ENCODE measurements at regions not wholly inside any gene's neighbourhood (a gene's known extent, or its start where the extent isn't known, plus 50 kb on each side); places are given as distances from the start of the nearest gene placed in this dataset.
A peak's percentile ranks its signal among the peaks of the same experiment; 100 is the strongest.
"Not testable (repeated sequence)": the region's sequence is repeated elsewhere in the genome, so short reads cannot be mapped to it uniquely, and the experiment has no call there.

DNA sequence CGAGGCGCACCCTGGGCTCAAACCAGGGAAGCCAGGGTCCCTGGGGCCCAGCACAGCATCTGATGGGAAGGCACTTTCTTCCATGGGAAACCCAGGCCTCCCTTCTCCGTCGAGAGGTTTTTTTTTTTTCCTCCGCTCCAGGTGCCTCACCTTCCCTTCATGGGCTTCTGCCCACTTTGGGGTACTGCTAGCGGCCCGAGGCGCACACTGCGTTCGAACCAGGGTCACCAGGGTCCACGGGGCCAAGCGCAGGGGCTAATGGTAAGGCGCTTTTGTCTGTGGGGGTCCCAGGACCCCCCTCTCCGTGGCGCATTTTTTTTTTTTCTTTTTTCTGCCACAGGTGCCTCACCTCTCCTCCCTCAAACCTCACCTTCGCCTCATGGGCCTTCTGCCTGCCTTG lies 1571.3 kb downstream of the TSPY10 start:
- no peak for DNase-seq (ENCODE audit: low read depth)
- TF ChIP-seq, protein P1, sequence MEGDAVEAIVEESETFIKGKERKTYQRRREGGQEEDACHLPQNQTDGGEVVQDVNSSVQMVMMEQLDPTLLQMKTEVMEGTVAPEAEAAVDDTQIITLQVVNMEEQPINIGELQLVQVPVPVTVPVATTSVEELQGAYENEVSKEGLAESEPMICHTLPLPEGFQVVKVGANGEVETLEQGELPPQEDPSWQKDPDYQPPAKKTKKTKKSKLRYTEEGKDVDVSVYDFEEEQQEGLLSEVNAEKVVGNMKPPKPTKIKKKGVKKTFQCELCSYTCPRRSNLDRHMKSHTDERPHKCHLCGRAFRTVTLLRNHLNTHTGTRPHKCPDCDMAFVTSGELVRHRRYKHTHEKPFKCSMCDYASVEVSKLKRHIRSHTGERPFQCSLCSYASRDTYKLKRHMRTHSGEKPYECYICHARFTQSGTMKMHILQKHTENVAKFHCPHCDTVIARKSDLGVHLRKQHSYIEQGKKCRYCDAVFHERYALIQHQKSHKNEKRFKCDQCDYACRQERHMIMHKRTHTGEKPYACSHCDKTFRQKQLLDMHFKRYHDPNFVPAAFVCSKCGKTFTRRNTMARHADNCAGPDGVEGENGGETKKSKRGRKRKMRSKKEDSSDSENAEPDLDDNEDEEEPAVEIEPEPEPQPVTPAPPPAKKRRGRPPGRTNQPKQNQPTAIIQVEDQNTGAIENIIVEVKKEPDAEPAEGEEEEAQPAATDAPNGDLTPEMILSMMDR (IDR thresholded peaks at IDR 0.05; ENCODE audit: low read length, missing control alignments): no peak
- H3K4me3 ChIP-seq (replicated peaks; ENCODE audit: low read depth, low read length): no peak overlapping the region

DNA sequence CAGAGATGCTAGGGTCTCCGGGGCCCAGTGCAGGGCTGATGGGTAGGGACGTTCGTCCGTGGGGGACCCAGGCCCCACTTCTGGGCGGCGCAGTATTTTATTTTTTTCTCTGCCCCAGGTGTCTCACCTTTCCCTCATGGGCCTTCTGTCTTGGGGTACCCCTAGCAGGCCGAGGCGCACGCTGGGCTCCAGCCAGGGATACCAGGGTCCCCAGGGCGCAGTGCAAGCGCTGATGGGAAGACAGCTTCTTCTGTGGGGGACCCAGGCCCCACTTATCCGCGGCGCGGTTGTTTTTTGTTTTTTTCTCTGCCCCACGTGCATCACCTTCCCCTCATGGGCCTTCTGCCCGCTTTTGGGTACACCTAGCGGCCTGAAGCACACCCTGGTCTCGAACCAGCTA lies 1572.8 kb downstream of the TSPY10 start:
- DNase-seq (ENCODE audit: low read depth): not testable (repeated sequence)

DNA sequence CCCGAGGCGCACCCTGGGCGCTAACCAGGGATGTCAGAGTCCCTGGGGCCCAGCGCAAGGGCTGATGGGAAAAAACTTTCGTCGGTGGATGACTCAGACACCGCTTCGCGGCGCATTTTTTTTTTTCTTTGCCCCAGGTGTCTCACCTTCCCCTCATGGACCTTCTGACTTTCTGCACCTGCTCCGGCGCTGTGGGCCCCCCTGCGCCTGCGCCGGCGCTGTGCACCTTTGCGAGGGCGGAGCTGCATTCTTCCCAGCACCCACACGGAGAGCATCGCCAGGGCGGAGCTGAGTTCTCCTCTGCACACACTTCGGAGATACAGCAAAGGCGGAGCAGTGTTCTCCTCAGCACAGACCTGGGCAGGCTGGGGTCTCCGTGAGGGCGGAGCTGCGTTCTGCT lies 1575.3 kb downstream of the TSPY10 start:
- H3K4me3 ChIP-seq (replicated peaks; ENCODE audit: low read depth, low read length); DNase-seq (ENCODE audit: low read depth): not testable (repeated sequence)

More for the DNA sequence above, 1572.8 kb downstream of the TSPY10 start:
- H3K4me3 ChIP-seq (replicated peaks; ENCODE audit: low read depth, low read length): not testable (repeated sequence)

DNA sequence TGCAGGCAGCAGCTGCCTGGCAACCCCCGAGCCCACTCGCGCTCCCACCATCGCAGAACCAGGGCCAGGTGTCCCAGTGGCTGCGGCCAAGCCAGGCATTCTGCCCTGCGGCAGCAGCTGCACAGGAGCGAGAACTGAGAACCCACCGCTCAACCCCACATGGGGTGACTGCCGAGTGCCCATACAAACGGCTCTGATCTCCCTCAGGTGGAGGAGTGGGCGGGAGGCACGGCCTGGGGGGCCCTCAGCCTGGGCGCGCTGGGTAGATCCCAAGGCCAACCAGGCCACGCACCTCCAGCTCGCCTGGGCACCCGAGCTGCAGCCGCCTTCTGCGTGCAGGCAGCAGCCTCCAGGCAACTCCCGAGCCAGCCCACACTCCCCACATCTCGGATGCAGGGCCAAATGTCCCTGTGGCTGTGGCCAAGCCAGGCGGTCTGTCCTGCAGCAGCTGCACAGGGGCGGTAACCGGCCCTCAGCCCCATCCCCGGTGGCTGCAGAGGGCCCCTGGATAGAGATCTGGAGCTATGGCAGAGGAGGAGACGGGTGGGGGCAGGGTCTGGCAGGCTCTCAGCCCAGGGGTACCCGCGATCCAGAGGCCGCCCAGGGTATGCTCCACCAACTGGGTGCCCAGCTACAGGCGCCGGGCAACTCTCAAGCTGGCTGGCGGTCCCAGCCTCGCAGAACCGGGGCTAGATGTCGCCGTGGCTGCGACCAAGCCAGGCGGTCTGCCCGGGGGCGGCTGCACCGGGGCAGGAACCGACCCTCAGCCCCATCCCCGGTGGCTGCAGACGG lies 1579.6 kb downstream of the TSPY10 start:
- DNase-seq (ENCODE audit: low read depth); H3K4me3 ChIP-seq (replicated peaks; ENCODE audit: low read depth, low read length): not testable (repeated sequence)

- H3K4me3 ChIP-seq (replicated peaks; ENCODE audit: low read depth, low read length); DNase-seq (ENCODE audit: low read depth): not testable (repeated sequence)
Measured at GRCh38 chrY:11151724-11152123, 1549.3 kb upstream of the USP9Y start.

DNA sequence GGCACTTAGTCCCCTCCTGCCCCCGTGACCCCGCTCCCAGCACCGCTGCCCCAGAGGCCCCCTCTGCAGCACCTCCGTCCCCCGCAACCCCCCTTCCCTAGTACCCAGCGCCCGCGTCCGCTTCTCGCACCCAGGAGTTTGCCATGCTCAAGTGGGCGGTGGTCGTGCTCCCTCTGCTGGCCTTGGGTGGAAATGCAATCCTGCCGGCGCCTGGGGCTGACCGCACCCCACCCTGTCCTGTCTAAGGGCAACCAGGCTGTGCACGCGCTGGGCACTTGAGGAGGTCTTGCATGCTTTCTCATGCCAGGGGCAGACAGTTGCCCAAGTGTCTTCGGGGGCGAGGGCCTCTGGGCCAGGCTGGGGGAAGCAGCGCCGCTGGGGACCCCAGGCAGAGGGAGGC lies 1544.9 kb upstream of the USP9Y start:
- H3K4me3 ChIP-seq (replicated peaks; ENCODE audit: low read depth, low read length); DNase-seq (ENCODE audit: low read depth): not testable (repeated sequence)

- H3K4me3 ChIP-seq (replicated peaks; ENCODE audit: low read depth, low read length); DNase-seq (ENCODE audit: low read depth): not testable (repeated sequence)
Measured at GRCh38 chrY:11156846-11157245, 1544.2 kb upstream of the USP9Y start.

DNA sequence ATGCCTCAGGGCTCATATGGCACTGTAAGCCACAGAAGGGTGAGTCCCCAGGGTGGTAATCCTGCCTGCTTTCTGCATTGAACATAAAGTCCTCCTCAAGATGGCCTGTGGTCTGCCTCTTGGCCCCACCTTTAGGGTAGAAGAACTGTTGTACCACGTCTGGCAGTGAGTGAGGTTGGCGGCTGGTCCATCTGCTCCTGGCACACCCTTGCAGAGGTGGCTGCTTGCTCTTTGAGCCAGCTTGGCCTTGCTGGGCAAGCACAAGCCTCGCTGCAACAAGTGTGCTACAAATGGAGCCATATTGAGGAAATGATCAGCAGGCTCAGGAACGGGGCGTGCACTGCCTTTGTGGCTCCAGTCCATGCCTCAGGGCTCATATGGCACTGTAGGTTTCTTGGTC lies 1524.0 kb upstream of the USP9Y start:
- H3K4me3 ChIP-seq (replicated peaks; ENCODE audit: low read depth, low read length); DNase-seq (ENCODE audit: low read depth): not testable (repeated sequence)

- H3K4me3 ChIP-seq (replicated peaks; ENCODE audit: low read depth, low read length); DNase-seq (ENCODE audit: low read depth): not testable (repeated sequence)
Measured at GRCh38 chrY:11201133-11201532, 1499.9 kb upstream of the USP9Y start.

DNA sequence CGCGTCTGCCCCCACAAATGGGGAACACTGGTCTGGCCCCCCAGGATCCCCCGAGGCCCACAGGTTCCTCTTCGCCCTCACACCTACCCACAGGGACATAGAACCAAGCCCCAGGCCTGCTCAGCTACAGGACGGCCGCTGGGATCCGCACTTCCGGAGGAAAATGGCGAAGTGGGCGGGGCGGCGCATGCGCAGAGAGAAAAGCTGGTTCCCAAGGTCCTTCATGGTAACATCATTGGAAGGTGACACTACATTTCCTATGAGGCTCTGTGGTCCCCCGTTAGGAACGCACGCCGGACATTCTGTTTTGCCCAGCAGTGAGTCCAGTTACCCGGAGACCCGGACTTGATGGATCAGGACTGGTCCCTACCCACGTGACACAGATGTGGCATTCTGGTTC lies 1486.2 kb upstream of the USP9Y start:
- DNase-seq (ENCODE audit: low read depth): peak; percentile 20
- H3K4me3 ChIP-seq (replicated peaks; ENCODE audit: low read depth, low read length): peak overlapping the region; percentile 44

All from fibroblast of pulmonary artery (primary cell).